Iris pigment epithelial cell (primary cell): ENCODE measurements at regions not wholly inside any gene's neighbourhood (a gene's known extent, or its start where the extent isn't known, plus 50 kb on each side); places are given as distances from the start of the nearest gene placed in this dataset.
"Not testable (repeated sequence)": the region's sequence is repeated elsewhere in the genome, so short reads cannot be mapped to it uniquely, and the experiment has no call there.

Source experiments
- DNase-seq: peaks from one replicate; pipeline ENCODE4 v3.0.0-alpha.2; 2011; ENCODE audit warnings: low read depth

DNA sequence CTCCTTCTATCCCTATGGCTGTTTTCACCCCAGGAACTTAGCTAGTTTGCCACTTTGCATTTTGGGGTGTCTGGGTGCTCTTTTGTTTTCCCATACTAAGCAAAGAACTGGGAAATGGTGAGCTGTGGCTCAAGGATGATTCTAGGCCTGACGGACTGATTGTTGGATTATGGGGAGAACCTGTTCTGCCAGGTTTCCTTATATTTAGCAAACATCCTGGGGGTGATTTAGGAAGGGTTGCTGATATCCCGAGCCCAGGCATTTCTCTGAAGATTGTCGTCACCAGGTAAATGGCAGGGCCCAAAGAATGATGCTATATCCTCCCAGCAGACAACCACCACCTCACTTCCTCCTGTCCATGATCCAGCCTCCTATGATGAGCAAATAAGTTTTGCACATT lies 72.1 kb upstream of the GRB10 start:
- DNase-seq, result no peak

DNA sequence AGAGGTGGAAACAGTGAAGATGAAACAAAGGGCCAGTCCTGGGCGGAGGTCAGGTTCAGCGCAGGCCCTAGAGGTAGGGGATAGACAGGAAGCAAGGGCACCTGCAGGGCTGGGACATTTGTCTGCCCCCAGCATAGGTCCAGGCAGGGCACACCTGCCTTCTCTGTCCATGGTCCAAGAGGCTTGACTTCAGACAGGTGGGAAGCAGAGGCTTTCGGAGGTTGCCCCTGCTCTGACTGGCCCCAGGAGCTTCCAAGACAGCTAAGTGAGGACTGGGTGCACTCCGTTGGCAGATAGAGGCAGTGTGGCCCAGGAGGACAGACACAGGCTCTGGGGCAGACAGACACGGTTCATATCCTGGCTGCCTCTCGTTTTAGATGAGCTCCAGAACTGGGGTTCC lies 71.6 kb upstream of the GRB10 start:
- DNase-seq, result no peak

DNA sequence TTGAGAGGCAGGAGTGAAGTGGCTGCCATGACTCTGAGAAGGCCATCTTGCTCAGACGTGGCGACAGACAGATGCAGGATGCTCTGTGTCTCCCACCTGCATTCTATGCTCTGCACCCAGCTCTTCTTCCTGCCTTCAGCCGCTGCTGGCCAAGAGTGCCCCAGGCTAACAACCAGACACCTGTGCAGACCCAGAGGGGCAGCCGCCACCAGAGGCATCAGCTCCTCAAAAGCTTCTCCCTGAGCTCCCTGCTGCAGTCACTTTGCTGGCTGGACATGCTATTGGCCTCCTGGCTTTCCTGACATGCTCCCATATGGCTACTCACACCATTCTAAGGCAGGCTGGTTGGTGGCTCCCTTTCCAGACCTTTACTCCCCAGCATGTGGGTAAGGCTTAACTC lies 70.6 kb upstream of the GRB10 start:
- DNase-seq, result no peak

DNA sequence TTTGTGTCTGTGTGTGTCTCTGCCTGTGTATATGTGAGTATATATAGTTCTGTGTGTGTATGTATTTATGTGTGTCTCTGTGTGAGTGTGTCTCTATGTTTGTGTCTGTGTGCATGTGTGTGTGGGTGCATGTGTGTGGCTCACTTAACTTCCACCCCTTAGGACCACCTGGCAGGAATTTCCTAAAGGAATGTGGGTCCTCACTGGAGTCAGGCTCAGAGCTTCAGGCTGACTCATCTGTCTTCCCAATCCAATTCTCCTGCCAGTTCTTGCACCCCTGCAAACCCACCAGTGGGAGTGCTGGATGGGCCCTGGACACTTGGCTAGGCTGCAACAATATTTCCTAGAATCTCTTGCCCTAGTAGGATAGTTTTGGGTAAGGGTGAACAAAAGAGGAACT lies 70.2 kb upstream of the GRB10 start:
- DNase-seq, result no peak

GRCh38 chr7:50851891-50852290 lies 69.2 kb upstream of the GRB10 start:
- DNase-seq, result no peak

- DNase-seq, result no peak
These were observed 68.8 kb upstream of the GRB10 start for GRCh38 chr7:50851451-50851850.

GRCh38 chr7:50849991-50850390 lies 67.3 kb upstream of the GRB10 start:
- no peak for DNase-seq

GRCh38 chr7:50848203-50848602 lies 65.5 kb upstream of the GRB10 start:
- DNase-seq, result no peak

- not testable (repeated sequence) for DNase-seq
These were observed 62.2 kb upstream of the GRB10 start for GRCh38 chr7:50844861-50845260.

DNA sequence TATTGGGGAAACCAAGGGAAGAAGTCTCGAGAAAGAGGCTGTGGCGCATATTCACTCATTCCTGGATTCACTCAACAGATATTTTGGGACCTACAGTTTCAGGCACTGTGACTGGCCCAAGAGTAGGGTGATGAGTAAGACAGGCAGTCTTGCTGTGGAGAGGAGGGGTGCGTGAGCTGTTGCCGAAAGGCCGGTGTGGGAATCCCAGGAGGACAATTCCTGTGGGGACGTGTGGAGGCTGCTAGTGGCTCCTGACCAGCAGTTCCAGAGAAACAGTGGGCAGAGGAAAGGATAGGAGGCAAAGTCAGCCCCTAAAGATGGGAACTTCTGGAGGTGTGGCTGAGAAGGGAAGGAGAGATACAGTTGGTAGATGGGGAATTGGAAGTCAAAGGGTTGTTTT lies 59.3 kb upstream of the GRB10 start:
- no peak for DNase-seq

- peak; percentile 75 for DNase-seq
These were observed 56.1 kb upstream of the GRB10 start for GRCh38 chr7:50838675-50839377.

GRCh38 chr7:50837965-50838364 lies 55.3 kb upstream of the GRB10 start:
- peak; percentile 52 for DNase-seq

- DNase-seq, result no peak
These were observed 54.0 kb upstream of the GRB10 start for GRCh38 chr7:50836646-50837045.

DNA sequence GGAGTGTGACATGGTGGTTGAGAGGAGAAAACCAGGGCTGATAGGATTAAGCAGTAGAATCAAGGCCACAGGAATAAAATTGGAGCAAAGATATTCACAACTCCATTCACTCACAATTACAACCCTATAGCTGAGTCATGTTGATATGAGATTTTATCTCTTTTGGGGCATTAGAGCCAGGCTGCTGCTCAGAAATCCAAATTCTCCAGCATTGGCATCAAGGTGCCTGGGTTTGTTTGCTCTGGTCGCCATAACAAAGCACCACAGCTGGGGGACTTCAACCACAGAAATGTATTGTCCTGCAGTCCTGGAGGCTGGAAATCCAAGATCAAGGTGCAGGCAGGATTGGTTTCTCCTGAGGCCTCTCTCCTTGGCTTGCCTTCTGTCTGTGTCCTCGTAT lies 52.5 kb upstream of the GRB10 start:
- DNase-seq, result no peak

- no peak for DNase-seq
These were observed 52.0 kb upstream of the GRB10 start for GRCh38 chr7:50834679-50835078.

DNA sequence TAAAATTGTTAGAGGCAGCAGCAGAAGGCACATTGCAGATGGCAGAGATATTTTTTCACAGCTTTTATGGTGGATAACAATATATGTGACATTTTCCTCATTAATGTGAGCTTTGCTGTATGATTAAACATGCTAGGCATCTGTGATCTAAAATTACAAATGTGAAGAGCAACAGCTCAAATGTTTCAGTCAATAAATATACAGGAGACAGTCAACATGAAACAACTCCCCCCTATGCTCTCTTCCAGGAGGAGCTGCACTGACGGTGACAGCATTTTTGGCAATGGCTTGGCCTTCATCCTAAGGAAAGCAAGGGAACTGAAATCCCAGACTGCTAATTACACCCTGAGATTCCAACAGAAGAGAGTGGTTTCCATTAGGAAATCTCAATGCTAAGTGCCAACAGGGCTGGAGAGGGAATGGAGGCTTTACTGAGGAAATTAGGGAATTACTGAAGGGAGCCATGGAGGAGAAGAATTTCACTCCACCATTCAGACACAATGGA lies 51.4 kb upstream of the GRB10 start:
- DNase-seq, result no peak

DNA sequence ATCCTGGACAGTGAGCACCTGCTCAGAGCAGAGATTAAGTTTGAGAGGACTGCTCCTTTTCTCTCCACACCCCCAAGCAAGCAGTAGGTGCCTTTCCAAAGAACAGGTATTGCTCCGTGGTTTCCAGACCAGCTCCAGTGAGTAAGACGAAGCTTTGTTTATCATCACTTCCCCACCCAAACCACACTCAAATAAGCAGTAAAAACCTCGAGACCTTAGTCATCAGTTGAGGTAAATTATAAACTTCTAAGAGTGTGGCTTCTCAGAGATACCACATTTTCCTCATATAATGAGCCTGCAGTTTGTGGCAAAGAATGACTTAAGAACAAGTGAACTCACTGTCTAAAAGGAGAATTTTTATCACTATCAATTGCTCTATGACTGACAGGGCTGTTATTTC lies 50.0 kb upstream of the GRB10 start:
- DNase-seq, result peak; percentile 70
